Natural killer cell (primary cell): ENCODE measurements at regions not wholly inside any gene's neighbourhood (a gene's known extent, or its start where the extent isn't known, plus 50 kb on each side); places are given as distances from the start of the nearest gene placed in this dataset.

ENCODE experiments used
- ATAC-seq, 3 donors: fragments of 150-1000 bp in 2 of 3; fragments of 200-7000 bp in 1 of 3; cut with Tn5 transposase; 1 replicate in 1 of 3; 2 replicates in 2 of 3; pipeline ENCODE4 v1.10.0; 2021; ENCODE audit warnings: mild to moderate bottlenecking in 2 of 3, moderate library complexity in 2 of 3
- DNase-seq, 2 donors: peaks; one replicate each; pipeline versions ENCODE4 v3.0.0 to v3.0.0-alpha.2; 2013 to 2021; ENCODE audit warnings: mixed read lengths in 1 of 2
- H3K27ac ChIP-seq: one replicate; pipeline ENCODE4 v1.5.1; 2013; ENCODE audit warnings: mild to moderate bottlenecking, low read length
- H3K27me3 ChIP-seq: one replicate; pipeline ENCODE4 v1.6.1; 2013; ENCODE audit warnings: low read length; ENCODE audit not compliant: control insufficient read depth, insufficient read depth
- H3K36me3 ChIP-seq: one replicate; pipeline ENCODE4 v1.6.1; 2013; ENCODE audit warnings: low read length; ENCODE audit not compliant: control insufficient read depth, insufficient read depth
- H3K4me1 ChIP-seq: one replicate; pipeline ENCODE4 v1.6.1; 2013; ENCODE audit warnings: low read length; ENCODE audit not compliant: control insufficient read depth, insufficient read depth
- H3K4me3 ChIP-seq: one replicate; pipeline ENCODE4 v1.5.1; 2013; ENCODE audit warnings: low read length
- H3K9me3 ChIP-seq: one replicate; pipeline ENCODE4 v1.6.1; 2013; ENCODE audit warnings: low read length; ENCODE audit not compliant: control insufficient read depth, insufficient read depth
- H3K27ac Mint-ChIP-seq, 2 donors: one replicate each; pipeline ENCODE4 v1.8.0; 2022; ENCODE audit warnings: mild to moderate bottlenecking in 2 of 2, mixed read lengths in 2 of 2, moderate library complexity in 1 of 2
- H3K27me3 Mint-ChIP-seq, 2 donors: one replicate each; pipeline ENCODE4 v1.8.0; 2022; ENCODE audit warnings: low read depth in 2 of 2, mixed read lengths in 2 of 2
- H3K36me3 Mint-ChIP-seq: one replicate; pipeline ENCODE4 v1.8.0; 2022; ENCODE audit warnings: mixed read lengths
- H3K4me1 Mint-ChIP-seq, 2 donors: one replicate each; pipeline ENCODE4 v1.8.0; 2022; ENCODE audit warnings: mixed read lengths in 2 of 2
- H3K4me3 Mint-ChIP-seq: one replicate; pipeline ENCODE4 v1.8.0; 2022; ENCODE audit warnings: mild to moderate bottlenecking, moderate library complexity, mixed read lengths
- H3K9me3 Mint-ChIP-seq, 2 donors: one replicate each; pipeline ENCODE4 v1.8.0; 2022; ENCODE audit warnings: mixed read lengths in 2 of 2
- CTCF ChIP-seq: fragments of 200-600 bp; IDR thresholded peaks from one replicate; pipeline ENCODE4 v1.8.0; 2022; ENCODE audit warnings: antibody characterized with exemption
- WGBS: methylation state at CpG from one replicate; pipeline ENCODE4 v1.1.7; 2013; ENCODE audit warnings: missing lambda C conversion rate; ENCODE audit not compliant: insufficient coverage; 5-methylcytosine and 5-hydroxymethylcytosine counted together
- intact Hi-C: fragments of 100-400 bp; cut with micrococcal nuclease; formaldehyde crosslinking; loops from one replicate; pipeline ENCODE4 v1.14.2; 2022

GRCh38 chr13:81314461-81314860 lies 973.5 kb upstream of the SPRY2 start:
- no peak overlapping the region for H3K4me3 ChIP-seq
- intact Hi-C loops: no loop called here
- Mint-ChIP-seq H3K4me3 (no peak overlapping the region), H3K27me3 (no peaks in the 10 kb centered on the region), H3K4me1 (no peaks in the 10 kb centered on the region), H3K36me3 (no peaks in the 10 kb centered on the region), H3K27ac (no peak overlapping the region), H3K9me3 (peaks cover 10 to 11% of the 10 kb centered on the region in 2 donors)
- TF ChIP-seq CTCF: no peak
- no peak for DNase-seq
- no peaks in the 10 kb centered on the region for H3K4me1 ChIP-seq
- no peak overlapping the region for H3K27ac ChIP-seq
- WGBS: 96% methylated on average over 2 of the region's 3 CpGs
- no peak for ATAC-seq
- H3K9me3 ChIP-seq: peaks cover 6% of the 10 kb centered on the region
- H3K27me3 ChIP-seq: no peaks in the 10 kb centered on the region
- H3K36me3 ChIP-seq: no peaks in the 10 kb centered on the region

DNA sequence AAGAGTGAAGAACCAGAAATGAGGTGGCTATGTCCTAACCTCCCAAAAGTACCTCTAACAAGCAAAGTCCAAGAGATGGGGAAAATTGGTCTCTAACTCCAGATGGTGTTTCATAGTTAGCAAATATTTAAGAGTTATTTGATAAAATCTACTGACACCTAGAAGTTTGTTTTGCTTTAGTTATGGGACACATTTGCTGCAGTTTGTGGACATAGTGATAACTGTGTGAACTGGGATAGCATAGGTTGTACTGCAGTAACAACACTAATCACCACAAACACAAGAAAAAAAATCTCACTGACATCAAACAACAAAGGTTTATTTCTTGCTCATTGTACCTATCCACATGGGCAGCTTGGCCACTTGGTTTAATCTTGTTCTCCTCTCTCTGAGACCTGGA lies 965.0 kb upstream of the SPRY2 start:
- Mint-ChIP-seq H3K36me3 (no peaks in the 10 kb centered on the region), H3K27me3 (no peaks in the 10 kb centered on the region), H3K4me1 (no peaks in the 10 kb centered on the region), H3K27ac (no peak overlapping the region), H3K4me3 (no peak overlapping the region), H3K9me3 (peaks cover 4 to 19% of the 10 kb centered on the region in 2 donors)
- ATAC-seq: no peak
- H3K27ac ChIP-seq: no peak overlapping the region
- H3K4me3 ChIP-seq: no peak overlapping the region
- no peaks in the 10 kb centered on the region for H3K36me3 ChIP-seq
- no peak for TF ChIP-seq CTCF
- no peaks in the 10 kb centered on the region for H3K4me1 ChIP-seq
- no peak for DNase-seq
- peaks cover 10% of the 10 kb centered on the region for H3K9me3 ChIP-seq
- no peaks in the 10 kb centered on the region for H3K27me3 ChIP-seq
- intact Hi-C loops: no loop called here

- H3K9me3 Mint-ChIP-seq: peaks cover 4 to 19% of the 10 kb centered on the region in 2 donors
- DNase-seq (no peak), ATAC-seq (no peak)
- Histone ChIP-seq H3K9me3 (peaks cover 10% of the 10 kb centered on the region), H3K27ac (no peak overlapping the region), H3K4me3 (no peak overlapping the region), H3K27me3 (no peaks in the 10 kb centered on the region), H3K36me3 (no peaks in the 10 kb centered on the region), H3K4me1 (no peaks in the 10 kb centered on the region)
- no peak for TF ChIP-seq CTCF
- H3K4me3 Mint-ChIP-seq: no peak overlapping the region
- no peaks in the 10 kb centered on the region for H3K27me3 Mint-ChIP-seq
- H3K36me3 Mint-ChIP-seq: no peaks in the 10 kb centered on the region
- H3K4me1 Mint-ChIP-seq: no peaks in the 10 kb centered on the region
- intact Hi-C loops: no loop called here
- 87% methylated on average over 6 of the region's 6 CpGs for WGBS
- no peak overlapping the region for H3K27ac Mint-ChIP-seq
Measured at GRCh38 chr13:81304121-81304659, 963.3 kb upstream of the SPRY2 start.

- H3K4me3 Mint-ChIP-seq: no peak overlapping the region
- ATAC-seq: no peak
- no peaks in the 10 kb centered on the region for H3K27me3 ChIP-seq
- no peaks in the 10 kb centered on the region for H3K36me3 ChIP-seq
- H3K27me3 Mint-ChIP-seq: no peaks in the 10 kb centered on the region
- H3K4me1 Mint-ChIP-seq: no peaks in the 10 kb centered on the region
- H3K4me3 ChIP-seq: no peak overlapping the region
- no peak overlapping the region for H3K27ac Mint-ChIP-seq
- no peaks in the 10 kb centered on the region for H3K36me3 Mint-ChIP-seq
- peaks cover 10% of the 10 kb centered on the region for H3K9me3 ChIP-seq
- no CpG with 5 or more reads among the region's 2 CpGs for WGBS
- H3K4me1 ChIP-seq: no peaks in the 10 kb centered on the region
- DNase-seq: no peak
- no peak for TF ChIP-seq CTCF
- intact Hi-C loops: no loop called here
- H3K27ac ChIP-seq: no peak overlapping the region
- peaks cover 2 to 18% of the 10 kb centered on the region in 2 donors for H3K9me3 Mint-ChIP-seq
Measured at GRCh38 chr13:81302677-81303076, 961.8 kb upstream of the SPRY2 start.
